GM19239 (cell line): ENCODE measurements at regions not wholly inside any gene's neighbourhood (a gene's known extent, or its start where the extent isn't known, plus 50 kb on each side); places are given as distances from the start of the nearest gene placed in this dataset.

Source experiments
- DNase-seq: peaks from one replicate; pipeline ENCODE4 v3.0.0; 2011; ENCODE audit warnings: low spot score; ENCODE audit not compliant: insufficient read length
- FAIRE-seq: peaks from 2 replicates; lab custom pipeline; 2011; peaks lifted over from hg19 to GRCh38; lab: Jason Lieb, UNC

DNA sequence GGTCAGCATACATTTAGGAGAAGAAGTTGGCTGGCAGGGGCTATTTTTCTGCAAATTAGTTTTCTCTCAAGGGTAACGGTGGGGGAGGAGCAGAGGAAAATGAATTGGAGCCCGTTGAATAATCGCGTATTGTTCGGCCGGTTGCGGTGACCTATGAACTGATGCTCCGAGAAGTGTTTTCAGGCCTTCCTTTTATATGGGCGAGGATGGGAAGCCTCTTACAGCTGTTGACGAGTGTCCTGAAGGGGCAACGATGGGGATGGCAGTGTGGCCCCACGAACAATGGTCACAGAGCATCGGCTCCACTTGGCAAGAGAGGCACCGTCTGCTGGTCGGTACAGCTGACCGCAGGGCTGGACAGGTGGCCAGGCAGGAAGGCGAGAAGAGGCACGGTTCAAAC, 400.7 kb downstream of the ZSWIM6 start:
- FAIRE-seq (no peak), DNase-seq (no peak)

DNA sequence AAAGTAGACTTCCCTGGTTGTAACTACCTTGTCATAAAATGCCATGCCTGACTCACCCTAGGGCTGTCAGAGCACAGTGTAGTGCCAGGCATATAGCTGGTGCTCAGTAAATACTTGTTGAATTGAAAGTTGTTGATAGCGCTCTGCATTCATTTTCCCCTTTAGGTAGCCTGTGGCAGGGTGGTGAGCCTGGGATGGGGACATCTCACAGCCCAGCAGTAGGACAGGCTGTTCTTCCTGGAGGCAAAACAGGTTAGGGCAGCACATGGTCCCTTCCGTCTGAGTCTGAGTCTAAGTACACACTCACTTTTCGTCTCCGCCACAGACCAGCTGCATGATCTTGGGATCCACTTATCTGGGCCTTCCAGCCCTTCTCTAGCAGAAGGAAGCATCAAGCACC, 401.9 kb downstream of the ZSWIM6 start:
- DNase-seq = no peak
- FAIRE-seq = no peak

DNA sequence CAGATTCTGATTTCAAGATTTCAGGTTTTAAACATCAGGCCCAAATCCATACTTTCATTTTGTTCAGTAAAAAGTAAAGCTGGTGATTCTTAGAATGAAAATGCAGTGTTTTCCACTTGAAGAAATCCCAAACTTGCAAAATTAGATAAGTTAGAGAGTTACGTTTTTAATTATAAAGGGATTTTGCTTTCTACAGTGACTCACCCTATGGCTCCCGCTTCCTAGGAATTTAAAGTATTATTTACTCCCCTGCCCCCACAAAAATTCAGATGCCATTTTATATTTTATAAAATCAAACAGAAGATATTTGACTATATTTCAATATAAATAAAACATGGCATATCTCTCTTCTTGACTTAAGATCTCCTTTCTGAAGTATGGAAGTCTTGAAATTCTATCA, 402.9 kb downstream of the ZSWIM6 start:
- DNase-seq (no peak), FAIRE-seq (no peak)

DNA sequence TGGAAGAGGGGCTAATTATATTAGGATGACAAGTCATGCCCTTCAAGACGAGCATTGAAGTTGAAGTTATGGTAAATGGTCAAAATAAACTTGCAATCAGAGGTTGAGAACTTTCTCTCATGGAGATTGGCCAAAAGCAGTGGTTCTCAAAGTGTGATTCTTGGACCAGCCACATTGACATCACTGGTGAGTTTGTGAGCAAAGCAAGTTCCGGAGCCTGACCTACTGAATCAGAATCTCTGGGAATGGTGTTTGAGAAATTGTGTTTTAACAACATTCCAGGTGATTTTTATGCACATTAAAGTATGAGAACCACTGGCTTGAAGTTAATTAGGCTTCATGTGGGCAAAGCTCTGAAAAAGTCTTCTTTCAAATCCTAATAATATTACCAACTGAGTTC, 403.5 kb downstream of the ZSWIM6 start:
- no peak for DNase-seq
- FAIRE-seq = no peak

DNA sequence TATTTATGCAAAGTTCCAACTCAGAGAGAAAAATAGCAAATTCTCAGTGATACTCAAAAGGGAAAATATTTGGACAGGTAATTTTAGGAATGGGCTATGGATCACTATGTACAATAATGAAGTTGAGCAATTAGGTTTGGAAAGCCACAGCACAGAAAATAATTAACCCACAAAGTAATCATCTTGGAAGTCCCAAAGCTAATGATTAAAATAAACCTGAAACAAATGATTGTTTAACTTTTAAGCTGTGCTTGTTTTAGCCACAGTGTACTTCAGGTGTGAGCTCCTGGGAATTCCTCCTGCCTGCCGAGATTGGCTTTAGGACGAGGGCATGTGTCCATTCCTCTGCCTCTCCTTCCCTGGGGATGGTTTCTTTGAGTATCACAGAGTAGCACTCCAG, 403.9 kb downstream of the ZSWIM6 start:
- DNase-seq (no peak), FAIRE-seq (no peak)

DNA sequence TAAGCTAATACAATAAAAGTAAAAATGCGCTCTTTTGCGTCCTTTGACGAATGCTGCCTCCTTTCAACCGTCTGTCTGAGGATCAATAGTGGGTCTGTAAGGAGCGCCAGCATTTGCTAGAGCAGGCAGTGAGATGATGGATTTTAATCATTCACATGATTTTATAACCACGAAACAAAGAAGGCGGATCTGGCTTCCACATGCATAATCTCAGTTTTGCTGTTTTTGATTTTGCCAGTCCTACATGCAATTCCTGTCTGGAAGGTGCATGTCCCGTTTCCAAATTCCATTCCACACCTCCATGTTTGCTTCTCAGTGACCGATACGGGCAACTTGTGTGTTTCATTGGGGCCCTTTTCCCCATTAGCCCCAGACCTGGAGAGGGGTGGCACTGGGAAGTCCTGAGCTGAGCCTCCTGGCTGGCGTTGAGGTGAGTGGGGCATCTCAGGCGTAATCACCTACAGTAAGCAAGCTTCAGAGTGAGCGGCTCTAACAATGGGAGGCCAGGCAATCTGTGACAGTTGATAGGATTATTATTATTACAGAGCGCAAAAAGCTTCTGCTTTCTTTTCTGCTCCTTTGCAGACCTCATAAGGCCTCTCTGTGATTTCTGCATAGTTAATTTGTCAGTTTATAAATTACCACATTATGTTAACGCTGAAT, 405.4 kb downstream of the ZSWIM6 start:
- FAIRE-seq (no peak), DNase-seq (no peak)

DNA sequence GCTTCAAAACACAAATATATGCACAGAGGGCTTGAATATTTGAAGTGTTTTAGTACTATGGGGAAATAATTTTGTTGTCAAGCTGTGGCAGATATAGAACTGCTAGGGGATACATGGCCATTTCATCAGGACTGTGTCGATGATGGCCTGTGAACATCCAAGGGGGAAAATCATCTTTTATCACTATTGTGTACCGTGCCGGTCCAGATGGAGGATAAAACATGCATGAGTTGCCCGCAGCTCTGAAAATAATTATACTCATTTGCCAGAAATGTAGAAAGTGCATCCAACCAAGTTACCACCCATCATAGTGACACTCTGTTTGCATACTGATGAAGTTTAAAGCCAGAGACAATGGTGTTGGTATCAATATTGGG, 405.9 kb downstream of the ZSWIM6 start:
- FAIRE-seq (no peak), DNase-seq (no peak)

DNA sequence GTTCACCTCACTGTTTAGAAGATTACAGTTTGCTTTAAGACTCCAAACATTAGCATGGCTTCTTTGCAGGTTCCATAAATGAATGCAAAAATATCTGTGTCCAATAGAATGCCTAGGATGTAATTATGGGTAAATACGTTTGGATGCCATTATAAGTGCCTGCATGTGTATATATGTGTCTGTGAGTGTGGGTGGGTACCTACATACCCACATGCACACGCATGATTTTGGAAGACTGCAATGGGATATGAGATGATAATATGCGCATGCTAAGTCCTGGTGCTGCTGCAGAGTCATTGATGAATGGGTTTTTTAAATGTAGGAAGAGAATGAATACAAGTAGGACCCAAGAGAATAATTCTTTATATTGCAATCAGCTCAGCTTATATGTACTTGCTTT, 406.4 kb downstream of the ZSWIM6 start:
- DNase-seq = no peak
- FAIRE-seq = no peak

DNA sequence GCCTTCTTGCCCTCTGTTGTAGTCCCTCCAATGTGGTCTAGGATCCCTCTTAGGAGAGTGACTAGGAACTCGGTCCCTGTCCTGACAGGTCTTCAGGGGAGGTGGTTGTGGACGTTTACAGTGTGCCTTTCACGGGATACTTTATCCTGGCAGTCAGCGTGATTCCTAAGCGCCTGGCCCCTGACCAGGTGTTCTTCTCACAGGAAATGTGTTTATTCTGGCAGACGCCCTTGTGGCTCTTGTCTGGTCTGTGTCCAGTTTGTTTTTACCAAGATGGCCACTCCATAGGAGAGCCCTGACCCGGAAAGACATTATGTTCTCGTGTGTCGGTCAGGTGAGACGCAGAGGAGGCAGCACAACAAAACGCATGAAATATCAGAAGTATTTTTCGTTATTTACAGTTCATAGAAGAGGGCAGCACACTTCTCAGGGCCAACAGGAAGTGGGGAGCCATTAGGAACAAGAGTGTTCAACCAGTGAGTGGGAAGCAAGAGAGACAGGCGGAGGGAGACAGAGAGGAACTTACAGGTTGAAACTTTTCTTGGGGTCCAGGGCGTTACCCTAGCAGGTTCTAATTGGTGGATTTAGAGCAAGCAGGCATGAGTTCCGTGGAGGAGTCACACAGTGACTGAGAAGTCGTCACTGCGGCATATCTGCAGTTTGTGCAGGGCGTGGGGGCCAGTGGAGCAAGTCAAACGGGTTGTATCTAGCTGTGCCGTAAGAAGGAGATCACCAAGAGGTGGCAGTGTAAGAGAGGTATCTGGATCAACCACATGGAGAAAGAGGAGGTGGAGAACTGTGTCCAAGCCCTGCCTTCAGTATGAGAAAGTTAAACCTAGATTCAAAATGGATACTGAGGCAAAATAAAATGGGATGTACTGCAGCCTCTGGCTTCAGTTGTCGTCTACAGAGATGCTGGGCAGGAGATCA, 412.9 kb downstream of the ZSWIM6 start:
- DNase-seq (no peak), FAIRE-seq (no peak)

DNA sequence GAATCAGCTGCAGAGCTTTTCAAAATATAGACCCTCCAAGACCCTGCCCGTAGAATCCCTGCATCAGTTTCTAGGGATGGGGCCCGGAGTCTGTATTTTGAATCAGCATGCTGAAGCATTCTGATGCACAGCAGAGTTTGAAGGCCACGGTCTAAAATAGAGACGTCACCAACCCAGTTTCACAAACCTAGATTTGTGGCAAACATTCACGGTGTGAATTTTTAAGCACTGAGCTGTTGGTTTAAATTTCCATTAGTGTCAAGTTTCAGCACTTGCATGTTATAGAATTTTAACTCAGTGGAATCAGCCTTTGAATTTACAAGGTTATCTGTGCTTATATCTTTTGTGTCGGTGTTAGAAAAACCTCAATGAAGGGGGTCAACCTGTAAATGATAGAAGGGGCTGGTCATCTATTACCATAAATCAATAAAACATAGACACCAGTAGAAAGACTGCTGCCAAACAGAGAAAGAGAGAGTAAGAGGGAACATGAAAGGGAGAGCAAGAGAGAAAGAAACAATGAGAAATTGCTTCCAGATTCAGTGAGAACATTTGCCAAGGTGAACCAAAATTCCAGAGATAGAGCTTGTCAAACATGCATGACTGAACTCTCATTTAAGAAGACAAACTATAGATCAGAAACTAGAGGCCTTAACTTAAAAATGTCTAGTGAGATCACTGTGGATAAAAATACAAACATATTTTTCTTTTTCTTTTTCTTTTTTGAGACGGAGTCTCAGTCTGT, 414.9 kb downstream of the ZSWIM6 start:
- DNase-seq (no peak), FAIRE-seq (no peak)

DNA sequence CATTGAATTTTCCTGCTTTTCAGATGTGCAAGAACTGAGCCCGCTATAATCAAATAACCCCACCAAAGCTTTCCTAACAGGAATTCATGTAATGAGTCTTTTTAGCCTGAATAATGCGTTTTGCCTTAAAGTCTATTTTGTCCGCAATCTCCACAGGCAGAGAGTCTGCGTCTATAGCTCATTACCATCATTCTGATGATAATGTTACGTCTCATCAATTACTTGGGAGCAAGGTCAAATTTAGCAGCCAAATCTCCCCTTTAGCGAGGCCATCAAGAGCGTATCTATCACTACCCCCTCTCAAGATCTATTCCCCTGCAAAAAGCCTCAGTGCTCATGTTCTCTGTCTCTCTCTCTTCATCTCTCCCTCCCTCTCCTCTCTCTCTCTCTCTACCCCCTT, 416.1 kb downstream of the ZSWIM6 start:
- no peak for FAIRE-seq
- DNase-seq = no peak

DNA sequence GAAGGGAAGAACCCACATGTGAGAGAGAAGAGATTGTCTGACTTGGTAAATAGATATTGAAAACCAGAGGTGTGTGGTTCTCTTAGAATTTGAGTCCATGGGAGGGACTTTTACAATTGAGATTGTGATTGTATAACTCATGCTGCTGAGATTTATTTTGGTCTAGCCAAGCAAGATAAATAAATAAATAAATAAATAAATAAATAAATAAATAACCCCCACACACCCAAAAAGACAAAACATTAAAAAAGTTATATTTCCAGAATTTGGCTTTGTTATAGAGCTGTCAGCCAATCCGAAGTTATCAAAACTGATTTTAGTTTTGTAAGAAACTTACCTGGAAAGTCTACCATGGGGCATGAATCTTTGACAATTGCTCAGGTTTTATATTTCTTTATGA, 416.6 kb downstream of the ZSWIM6 start:
- FAIRE-seq (no peak), DNase-seq (no peak)

DNA sequence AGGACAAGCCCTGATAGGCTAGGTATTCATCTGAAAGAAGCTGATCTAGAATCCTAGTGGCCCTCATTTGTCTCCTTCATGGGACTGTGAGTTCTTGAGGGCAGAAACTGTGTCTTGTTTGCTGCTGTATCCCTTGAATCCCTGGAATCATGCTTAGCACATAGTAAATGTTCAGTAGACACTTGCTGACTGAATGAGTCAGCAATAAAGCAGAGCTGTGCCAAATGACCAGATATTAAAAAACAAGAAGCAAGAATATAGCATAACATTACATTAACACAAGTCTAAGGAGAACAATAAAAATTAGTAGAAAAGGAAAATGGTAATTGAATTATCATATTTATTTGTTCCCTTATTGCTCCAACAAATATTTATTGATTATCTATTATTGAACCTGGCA, 420.5 kb downstream of the ZSWIM6 start:
- no peak for FAIRE-seq

DNA sequence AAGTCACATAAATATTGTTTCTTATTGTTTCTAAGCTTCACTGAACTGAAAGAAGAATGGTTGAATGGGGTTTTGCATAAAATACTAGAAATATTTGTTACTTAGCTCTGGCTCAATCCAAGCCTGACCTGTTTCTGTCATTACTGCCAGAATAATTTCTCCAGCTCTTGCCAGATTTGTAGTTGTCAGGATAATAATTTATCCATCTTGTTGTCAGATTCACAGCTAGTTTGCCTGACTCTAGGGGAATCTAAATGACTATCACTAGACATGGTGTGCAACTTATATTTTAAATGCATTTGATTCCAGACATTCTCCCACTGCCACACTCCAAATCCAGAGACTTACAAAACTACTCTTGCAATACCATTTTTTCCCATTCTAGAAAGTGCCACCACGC, 422.7 kb downstream of the ZSWIM6 start:
- DNase-seq = no peak
- no peak for FAIRE-seq

More for the DNA sequence above, 420.5 kb downstream of the ZSWIM6 start:
- DNase-seq = no peak

DNA sequence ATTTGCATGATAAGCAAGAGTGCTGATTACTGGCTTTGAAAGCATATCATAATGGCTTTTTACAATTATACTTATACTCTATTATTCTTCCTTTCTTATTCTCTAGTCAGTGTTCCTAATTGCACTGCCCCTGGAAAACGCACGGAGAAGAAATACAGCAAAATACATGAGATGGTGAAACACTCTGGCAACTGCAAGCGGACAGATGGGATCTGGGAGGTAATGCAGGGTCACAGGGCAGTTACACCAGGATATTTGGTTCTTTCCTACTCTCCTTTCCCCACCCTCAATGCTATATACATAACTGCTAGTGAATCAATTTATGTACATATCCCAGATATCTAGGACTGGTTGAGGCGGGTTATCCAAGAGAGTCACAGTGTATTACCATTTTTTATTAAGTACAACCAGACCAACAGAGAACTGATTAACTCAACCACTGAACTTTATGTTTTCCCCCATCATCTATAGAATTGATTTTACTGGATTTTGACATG, 423.7 kb downstream of the ZSWIM6 start:
- DNase-seq (no peak), FAIRE-seq (no peak)

DNA sequence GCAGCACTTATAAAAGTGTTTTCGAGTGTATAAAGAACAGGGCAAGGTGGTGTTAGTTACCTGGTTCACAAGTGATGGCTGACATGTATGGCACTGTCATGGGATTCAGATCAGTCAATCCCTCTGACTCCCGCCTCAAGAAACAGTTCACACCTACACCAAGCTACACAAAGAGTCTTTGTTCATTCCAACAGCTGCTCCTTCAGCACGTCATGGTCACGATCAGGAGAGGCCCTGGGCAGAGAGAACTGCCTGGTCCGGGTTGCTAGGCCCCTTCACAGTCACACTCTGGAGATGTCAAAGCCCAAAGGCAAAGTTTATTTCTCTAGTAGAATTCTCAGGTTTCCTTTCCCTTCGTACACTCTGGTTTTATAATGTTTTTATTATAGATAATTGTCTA, 426.7 kb downstream of the ZSWIM6 start:
- no peak for DNase-seq
- no peak for FAIRE-seq

DNA sequence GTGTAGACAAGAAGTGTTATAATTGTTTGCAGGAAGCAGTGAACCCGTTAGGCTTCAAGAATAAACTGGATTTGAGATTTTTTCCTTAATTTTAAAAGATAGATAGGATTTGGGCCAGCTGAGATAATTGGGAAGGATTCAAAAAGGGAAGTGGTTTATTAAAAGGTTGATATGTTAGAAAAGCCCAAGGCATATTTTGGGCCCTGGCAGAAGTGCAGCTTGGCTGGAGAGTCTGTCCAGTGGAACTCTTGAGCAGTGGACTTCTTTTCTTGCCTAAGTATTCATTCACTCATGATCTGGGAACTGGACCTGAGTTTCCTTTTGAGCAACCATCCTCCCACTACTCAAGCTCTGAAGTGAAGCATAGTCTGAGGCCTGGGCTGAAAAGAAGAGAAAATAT, 433.4 kb downstream of the ZSWIM6 start:
- DNase-seq (no peak), FAIRE-seq (no peak)

DNA sequence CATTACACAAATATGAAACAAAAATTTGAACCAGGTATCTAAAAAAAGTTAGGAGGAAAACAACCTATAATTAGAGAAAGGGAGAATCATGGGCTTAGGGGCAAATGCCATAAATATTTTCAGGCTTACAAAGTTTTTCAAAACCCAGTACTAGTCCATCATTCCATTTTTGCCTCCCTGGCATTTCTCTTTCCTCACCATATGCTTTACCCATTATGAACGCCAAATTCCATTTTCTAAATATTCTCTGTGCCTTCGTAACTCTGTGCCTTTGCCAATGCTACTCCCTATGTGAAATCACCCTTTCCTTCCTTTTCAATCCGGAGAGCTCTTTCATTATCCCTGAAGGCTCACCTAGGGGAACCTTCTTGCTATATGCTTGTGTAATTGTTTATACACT, 434.1 kb downstream of the ZSWIM6 start:
- DNase-seq = no peak
- peak; percentile 23 for FAIRE-seq

DNA sequence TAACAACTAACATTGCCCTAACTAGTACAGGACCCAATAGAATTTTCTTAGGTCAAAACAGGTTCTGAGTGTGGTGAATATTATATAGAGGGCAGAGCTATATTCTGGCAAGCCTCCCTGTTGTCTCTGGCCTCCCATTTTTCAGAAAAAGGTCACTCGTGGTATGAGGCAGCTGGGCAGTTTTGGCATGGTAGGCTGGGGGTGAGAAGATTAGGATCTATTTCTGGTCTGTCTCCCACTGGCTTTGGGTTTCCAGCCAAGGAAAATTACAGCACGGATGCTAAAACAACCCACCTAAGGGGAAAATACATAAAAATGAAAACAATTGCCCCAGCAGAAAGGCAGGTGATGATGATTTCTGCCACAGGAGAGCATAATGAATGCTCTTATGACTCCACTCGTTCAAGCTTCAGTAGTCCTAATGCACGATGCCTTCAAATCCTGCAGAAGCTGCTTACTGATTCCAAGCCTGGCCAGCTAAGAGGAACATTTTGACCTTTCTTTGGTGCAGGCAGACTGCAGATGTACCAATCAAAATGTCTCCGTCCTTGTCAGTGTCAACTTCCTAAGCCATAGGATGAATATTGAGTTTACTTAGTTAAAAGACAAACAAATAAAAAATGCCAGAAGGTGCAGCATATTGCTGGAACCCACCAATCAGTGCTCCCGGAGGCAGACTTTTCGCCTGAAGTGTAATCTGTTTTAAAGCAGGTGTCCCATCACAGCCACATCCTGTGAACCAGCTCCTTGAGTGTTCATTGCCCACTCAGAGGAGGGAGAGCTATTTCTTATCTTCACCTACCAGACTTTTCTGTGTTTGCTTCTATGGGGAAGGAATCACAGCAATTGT, 435.4 kb downstream of the ZSWIM6 start:
- DNase-seq (no peak), FAIRE-seq (no peak)

DNA sequence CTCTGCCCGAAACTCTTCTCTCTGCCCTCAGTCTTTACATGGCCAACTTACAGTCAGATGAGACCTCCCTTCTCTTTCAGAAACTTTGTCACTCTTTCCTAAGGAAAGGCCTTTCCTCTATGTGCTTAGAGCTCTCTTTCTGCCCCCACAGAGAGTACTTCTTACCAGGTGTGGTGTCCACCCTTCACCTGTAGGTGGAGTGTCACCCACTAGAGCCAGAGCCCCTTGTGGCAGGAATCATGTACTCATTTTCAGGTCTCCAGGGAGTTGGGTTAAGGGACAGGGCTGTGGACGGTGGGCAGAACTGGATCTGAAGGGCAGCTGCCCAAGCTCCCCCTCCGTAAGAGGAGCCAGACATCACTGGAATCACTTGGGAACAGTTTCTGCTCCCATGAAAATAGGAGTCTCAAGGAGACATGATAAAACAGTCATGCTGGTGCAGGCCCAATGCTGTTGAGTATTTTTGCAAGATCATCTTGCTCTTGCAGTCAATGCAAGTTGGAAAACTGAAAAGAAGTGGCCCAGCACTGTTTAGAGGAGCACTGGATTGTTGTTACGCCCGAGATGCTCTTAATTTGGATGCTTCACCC, 436.7 kb downstream of the ZSWIM6 start:
- DNase-seq (peak; percentile 27), FAIRE-seq (no peak)
